Stimulated activated naive CD8-positive, alpha-beta T cell treated with anti-CD3 and anti-CD28 coated beads, Interleukin-15, Interleukin-2, amounts not matched to agents 100 U/mL and 50 U/mL, for 24 hours (primary cell): ENCODE measurements at regions not wholly inside any gene's neighbourhood (a gene's known extent, or its start where the extent isn't known, plus 50 kb on each side); places are given as distances from the start of the nearest gene placed in this dataset.

Source experiments
- ATAC-seq: fragments of 150-1000 bp; cut with Tn5 transposase; one replicate; pipeline ENCODE4 v1.10.0; 2021
- DNase-seq: peaks from one replicate; pipeline ENCODE4 v3.0.0; 2021

DNA sequence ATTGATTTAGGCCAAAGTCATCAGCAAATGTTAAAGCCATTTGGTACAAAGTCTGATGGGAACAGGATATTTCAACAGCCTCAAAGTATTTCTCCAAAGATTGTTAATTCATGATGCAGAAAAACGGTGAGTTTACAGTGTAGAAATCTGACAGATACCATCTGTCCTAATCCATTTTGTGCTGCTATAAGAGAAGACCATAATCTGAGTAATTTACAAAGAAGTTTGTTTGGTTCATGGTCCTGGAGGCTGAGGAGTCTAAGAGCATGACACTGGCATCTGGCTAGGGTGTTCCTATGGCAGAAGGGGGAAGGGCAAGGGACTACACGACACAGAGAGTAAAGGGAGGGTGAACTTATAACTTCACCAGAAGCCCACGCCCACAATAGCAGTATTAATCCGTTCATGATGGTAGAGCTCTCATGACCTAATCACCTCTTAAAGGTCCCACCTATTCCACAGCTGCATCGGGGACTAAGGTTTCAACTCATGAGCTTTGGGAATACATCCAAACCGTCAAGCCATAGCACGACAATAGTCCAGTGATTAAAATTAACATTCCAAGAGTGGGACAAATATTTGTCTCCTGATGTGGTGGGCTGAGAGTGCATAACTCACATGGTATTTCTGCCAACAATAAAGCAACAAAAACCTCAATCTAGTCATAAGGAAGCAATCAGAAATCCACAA lies 298.6 kb upstream of the AKR1E2 start:
- no peak for DNase-seq
- ATAC-seq: no peak

DNA sequence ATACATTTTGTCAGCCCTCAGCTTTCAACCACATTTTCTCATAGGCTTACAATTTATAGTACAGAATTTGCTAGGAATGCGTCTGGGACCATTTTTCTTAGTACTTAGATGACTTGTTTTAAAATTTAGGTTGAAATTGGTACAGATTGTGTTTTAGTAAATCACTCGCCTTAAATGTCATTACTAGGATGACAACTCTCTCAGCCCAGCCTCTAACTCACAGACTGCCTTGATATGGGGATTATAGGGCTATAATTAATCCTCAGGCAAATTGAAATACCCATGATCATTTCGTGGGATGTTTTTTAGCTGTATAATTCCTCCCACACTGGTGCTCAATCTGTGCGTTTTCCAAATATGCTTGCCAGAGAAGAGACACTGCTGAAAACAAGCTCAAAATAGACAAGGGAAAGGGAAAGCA lies 299.7 kb upstream of the AKR1E2 start:
- ATAC-seq (no peak), DNase-seq (no peak)

DNA sequence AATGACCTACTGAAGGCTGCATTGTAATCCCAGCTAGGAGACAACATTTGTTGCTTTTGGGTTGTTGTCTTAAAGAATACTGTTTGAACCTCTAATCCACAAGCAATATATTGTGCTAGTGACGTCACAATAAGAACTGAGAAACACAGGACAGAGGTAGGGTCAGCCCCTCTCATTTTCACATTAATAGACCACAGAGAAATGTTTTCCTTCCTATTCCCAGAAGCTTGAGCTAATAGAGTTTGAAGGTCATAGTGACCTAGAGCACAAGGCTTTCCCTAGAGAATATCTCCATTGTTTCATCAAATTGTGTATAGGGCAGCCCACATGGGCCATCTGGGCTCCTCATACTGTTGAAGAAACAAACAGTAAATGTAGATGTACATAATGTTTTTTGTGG lies 300.9 kb upstream of the AKR1E2 start:
- ATAC-seq: no peak

DNA sequence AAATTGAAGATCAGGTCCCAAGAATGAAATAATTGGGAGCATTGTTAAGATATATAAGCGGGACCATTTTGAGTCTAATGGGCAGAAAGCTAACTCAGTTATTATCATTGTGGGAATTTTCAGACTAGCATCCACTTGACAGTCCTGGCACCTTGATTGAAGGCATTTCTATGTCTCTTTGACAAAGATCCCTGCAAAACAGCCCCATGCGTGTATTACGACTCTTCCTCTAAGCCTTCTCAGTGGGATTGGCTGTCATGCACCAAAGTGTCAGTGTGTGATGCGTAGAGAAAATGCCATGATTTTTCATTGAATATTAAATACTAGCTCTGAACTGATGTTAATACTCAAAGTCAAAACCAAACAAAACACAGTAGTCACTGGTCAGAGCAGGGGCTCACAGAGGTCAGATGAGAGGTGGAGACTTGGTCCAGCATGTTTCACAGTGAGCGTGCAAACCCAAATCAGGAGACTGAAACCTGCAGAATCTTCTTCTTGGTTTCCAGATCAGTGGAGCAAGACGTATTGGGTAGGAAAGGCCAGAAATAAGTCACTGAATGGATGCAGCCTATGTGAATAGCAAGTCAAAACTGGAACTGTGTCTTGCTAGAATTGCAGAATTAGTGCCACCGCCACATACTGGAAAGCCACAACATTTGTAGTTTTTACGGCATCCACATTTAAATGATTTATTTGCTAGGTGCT lies 303.6 kb upstream of the AKR1E2 start:
- no peak for ATAC-seq
- DNase-seq: no peak

More for the DNA sequence above, 300.9 kb upstream of the AKR1E2 start:
- no peak for DNase-seq

DNA sequence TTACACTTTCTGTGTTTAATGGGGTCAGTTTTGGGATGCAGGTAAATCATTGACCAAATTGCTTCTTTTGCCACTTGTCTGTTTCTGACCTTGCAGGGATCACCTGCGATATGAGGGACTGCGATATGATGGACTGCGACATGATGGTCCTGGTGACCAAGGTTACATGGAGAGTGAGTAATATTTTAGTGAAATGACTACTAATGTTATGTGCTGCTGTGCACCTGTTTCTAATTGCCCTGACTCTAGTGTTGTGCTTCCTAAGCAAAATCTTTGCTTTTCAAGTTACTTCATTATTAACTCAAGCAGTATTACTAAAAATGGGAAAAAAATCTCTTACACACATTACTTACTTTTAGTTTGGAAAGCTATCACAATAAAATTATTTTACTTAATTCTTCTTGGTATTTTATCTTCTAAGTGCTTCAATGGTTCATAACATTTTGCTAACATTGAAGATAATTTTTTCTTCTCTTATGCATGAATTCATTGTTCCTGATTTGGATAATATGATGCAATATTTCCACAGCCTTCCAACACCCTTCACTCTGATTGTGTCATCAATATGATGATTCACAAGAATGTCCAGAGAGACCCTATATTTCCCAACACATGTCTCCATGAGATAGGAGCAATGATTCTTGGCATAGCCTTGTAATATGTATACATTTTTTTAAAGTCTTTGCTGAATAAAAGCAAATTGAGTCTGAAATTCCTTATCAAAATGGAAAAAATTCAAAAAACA lies 306.2 kb upstream of the AKR1E2 start:
- DNase-seq: no peak
- ATAC-seq: no peak

DNA sequence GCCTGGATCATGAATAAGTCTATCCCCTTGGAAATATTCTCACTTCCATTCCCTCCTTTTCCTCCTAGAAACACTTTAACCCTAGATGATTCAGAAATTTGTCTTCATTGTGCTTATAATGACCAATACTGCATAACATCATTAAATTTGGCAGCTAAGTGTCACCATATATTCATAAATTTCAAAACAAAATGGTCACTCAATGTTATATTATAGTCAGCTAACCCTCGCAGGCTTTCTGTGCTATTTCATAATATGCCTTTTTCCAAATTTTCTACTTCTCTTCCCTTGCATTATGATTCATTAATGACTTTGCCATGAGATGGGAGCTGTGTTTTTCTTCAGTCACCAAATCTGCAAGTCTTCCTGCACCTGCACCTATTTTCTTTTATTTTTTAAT lies 308.3 kb upstream of the AKR1E2 start:
- ATAC-seq: no peak
- no peak for DNase-seq

DNA sequence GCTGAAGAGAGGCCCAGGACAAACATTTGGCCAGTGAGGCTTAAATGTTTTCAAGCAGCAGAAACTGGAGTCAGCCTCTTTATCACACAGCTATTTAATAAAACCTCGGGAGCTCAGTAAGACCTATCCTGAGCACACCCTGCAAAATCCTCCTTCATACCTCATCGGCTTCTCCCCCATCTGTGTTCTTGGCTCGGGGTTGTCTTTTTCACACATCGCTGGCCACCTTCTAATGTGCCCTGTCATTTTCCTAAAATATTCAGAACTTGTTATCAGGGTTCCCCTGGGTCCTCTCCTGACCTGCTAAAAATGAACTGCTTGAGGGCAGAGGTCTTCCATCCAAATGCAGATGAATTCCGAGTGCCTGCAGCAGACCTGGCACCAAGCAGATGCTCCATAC lies 310.3 kb upstream of the AKR1E2 start:
- ATAC-seq (no peak), DNase-seq (no peak)

DNA sequence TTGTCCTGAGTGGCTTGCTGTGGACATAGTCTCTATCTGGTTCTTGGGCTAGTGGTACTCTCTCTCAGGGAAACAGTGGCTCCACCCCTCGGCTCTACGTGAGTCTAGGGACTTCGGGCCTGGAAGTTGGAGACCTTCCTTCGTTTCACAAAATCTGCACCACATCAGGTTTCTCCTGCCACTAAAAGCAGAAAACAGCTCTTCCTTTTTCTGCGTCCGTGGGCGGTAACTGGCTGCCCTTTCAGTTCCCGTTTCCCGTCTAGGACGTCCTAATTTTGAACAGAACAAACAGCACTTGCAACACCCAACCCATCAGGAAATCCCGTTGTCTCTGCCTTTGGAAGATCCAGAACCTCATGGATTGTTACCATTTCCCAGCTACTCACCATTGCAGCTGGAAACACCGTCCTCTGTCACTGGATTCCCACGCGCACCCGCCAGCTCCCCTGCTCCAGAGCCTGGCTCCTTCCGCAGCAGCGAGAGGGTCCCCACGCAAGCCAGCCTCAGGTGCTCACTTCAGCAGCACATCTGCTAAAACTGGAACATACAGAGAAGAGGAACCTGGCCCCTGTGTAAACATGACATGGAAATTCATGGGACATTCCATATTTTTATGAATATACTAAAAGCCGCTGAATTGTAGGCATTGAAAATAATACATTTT lies 311.4 kb upstream of the AKR1E2 start:
- ATAC-seq: no peak
- no peak for DNase-seq

DNA sequence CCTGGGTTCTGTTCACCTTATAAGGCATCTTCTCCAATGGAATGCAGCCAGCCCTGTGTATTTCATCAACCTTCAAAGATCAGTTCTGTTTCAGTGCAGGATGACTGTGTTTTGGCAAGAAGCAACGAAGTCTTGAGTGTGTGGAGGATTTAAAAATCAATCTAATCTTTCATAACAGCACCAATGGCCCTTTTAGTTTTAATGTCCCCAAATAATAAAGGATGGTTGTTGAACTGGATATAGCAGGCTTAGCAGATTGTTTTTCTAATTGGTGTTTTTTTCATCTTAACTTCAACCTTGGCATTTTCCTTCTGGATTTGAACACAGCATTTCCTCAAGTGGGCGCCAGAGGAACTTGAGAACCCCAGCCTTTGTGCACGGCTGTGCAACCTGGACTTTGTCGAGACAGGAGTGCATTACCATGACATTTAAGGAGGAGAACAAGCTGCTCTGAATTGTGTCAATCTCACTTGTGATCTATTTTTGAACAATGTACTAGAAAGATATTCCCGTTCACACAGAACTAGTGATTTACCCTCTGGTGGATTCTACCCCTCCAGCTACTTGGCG lies 313.3 kb upstream of the AKR1E2 start:
- no peak for ATAC-seq

DNA sequence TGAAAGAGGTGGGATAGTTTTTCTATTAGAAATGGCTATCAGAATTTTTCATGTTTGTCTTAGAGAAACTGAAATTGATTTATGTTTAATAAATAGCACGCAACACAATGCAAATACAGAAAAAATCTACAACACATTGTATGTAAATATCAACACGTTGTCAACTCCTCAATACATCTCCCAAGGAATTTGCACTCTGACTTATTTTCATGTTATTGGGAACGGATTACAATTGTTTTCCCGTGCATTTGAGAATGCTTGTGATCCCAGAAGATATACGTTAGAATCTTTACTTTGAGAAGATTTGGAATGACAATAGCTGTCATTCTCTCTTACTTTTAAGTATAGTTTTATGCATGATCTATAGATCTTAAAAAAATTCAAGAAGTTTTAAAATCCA lies 313.8 kb upstream of the AKR1E2 start:
- DNase-seq (no peak), ATAC-seq (no peak)

More for the DNA sequence above, 313.3 kb upstream of the AKR1E2 start:
- no peak for DNase-seq

DNA sequence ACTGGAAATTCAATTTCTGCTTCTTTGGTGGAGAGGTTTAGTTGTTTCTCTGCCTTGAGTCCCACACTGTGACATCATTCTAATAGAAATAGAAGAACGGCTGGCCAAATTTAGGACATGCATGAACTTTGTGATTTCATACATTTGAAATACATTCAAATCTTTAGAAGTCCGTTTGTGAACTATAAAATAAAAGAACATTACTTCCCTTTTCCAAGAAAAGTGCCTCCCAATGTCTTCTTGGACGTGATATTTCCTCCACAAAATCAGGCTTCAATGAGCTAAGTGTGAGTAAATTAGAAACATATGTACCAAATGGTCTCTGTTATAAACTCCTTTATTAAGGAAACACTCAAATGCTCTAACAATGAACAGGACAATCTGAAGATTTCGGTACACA lies 314.5 kb upstream of the AKR1E2 start:
- no peak for DNase-seq
- ATAC-seq: no peak

DNA sequence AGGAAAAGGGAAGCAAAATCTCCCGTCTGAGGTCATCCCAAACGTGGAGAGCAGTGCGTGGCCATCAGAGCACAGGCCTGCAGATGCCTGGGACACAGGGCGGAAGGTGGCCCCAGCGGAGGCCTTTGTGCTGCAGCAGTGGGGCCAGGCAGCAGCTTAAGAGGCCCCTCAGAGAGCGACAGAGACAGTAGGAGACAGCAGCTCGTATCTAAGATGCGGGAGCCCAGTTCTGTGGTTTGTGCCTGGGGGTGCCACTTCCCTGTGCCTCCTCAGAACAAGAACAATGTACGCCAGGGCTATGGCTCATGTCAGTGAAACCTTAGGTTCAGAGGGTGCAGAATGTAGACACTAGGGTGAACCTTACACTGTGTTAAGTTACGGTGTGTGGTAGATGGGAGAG lies 316.6 kb upstream of the AKR1E2 start:
- ATAC-seq (no peak), DNase-seq (no peak)

DNA sequence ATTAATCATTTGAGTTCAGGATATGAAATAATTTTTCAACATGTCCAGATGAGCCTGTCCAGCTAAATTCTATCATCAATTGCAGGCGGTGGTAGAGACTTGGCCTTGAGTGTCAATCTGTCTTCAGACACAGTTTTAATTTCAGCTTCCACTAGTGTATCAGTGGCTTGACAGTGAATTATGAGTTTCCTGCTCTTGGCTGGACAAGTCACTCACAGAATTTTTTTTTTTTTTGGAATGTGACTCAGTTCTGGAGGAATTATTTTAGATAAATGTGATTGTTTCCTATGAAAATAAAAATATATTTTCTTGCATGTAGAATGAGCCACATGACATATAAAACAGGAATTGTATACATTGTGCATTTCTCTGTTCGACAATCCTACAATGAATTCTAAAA lies 319.9 kb upstream of the AKR1E2 start:
- DNase-seq (no peak), ATAC-seq (no peak)

DNA sequence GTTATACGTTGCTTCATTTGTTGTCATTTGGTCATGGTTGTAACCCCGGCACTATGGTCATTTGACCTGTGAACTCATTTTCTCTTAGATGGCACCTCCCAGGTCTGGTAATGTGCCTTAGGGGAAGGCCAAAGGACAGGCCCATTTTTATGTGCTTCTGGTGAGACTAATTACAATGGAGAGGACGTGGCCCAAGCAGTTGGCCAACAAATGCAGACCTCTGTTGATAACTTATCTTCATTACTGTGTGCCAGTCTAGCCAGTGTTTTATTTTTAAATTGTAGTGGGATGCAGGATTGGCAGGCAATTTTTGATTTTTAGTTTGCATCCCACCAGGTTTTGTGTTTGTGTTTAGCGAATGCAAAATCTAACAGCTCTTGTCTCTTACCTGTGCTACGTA lies 321.5 kb upstream of the AKR1E2 start:
- ATAC-seq: no peak
- no peak for DNase-seq

DNA sequence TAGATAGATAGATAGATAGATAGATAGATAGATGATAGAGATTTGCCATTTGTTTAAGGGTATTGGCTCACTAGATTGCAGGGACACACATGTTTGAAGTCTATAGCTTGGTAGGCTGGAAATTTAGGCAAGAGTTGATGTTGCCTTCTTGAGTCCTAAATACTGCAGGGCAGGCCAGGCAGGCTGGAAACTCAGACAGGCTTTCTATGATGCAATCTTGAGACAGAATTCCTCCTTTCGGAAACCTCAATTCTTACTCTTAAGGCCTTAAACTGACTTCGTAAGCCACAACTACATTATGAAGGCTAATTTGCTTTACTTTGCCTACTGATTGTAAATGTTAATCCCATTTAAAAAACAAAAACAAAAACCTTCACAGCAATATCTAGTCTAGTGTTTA lies 322.9 kb upstream of the AKR1E2 start:
- ATAC-seq (no peak), DNase-seq (no peak)

DNA sequence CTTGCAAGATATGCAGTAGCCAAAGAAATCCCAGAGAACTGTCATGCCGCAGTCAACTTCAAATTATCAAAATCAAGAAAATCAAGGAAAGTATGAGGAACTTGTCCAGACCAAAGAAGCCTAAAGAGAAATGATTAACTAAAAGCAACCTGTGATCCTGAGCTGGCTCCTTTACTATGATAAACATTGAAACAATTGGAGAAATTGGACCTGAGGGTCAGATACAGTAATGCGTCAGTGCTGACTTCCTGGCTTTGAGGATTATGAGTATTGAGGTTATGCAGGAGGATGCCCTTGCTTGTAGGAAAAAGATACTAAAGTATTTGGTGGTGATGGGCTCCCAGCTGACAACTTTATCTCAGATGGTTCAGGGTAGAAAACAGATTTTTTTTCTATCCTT lies 324.7 kb upstream of the AKR1E2 start:
- DNase-seq: no peak
- ATAC-seq: no peak

DNA sequence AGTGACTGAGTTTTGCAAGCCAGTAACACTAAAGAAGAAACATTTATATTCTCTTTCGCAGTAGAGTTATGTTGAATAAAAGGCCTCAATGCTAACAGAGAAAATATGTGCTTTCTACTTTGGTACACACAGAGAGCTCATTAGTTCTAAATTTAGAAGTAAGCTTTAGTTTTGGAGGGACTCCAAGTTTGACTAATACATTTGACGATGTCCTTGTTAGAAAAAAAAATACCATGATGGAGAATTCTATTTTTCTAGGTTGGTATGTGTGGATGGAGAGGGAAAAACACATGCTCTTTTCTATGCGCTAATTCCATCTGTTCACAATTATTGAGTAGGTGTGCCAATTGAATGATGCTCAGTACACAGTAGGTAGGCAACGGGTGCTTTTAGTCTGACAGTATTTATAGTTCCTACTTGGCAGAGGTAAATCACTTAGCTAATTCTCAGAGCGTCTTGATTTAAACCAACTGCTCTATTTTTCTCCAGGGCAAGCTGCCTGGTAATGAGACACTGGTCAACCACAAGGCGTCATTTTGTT lies 327.2 kb upstream of the AKR1E2 start:
- ATAC-seq (no peak), DNase-seq (no peak)

DNA sequence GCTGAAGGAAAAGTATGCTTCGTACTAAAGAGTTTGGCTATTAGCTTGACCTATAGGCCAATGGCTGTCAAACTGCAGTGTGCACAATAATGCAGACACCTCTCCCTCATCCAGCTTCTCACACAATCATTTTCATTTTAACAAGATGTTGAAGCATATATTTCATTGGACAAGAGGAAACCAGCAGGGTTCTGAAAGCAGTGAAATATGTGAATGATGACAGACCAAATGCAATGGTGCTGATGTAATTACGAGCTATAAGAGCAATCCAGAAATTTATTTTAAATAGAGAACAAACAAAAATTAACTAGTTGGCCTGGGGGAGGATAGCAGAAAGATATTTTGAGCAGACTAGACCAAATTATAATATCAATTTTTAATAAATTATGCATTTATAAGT lies 331.5 kb upstream of the AKR1E2 start:
- DNase-seq (no peak), ATAC-seq (no peak)

DNA sequence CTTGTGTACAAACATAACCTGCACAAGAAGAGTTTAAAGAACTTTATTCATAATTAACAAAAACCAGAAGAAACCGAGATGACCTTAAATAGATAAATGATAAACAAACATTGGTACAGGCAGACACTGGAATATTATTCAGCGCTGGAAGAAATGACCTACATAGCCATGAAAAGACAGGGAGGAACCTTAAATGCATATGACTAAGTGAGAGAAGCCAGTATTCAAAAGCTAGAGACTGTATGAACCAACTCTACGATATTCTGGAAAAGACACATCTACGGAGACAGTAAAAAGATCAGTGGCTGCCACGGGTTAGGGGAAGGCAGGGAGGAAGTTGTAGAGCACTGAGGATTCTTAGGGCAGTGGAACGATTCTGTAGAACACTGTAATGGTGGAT lies 333.8 kb upstream of the AKR1E2 start:
- DNase-seq (no peak), ATAC-seq (no peak)

DNA sequence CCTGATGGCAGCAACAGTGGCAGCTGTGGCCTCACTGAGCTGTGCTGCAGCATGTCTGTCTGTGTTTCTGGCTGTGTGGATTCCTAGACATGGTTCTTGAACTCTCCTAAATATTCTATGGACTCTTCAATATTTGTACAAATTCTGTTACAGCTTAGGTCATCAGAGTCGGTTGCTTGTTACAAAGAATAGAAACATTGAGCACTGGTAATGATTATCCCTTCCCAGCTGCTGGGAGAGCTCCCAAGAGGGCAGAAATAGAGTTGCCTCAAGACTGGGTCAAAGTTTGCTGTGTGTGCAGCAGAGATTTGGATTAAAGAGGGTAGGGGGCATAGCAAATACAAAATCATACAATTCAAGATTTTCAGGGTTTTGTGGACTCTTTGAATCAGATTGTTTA lies 337.1 kb upstream of the AKR1E2 start:
- DNase-seq (no peak), ATAC-seq (no peak)

DNA sequence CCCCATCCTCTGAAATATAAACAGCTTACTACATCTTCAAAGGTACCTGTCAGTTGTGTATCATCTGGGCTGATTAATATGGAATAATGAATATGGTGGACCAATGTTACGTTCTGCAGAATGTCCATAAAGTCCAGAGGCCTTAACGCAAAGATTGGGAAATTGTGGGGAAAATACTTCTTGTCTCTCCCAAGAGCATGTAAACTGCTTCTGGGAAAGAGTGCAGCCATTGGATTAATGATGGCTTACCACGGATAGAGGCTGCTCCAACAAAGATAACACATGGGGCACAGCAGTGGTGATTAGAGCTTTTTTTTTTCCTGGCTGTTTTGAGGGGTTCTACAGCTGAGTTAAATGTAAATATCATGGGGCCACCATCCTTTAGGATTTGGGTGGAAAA lies 340.4 kb upstream of the AKR1E2 start:
- no peak for ATAC-seq
- no peak for DNase-seq

DNA sequence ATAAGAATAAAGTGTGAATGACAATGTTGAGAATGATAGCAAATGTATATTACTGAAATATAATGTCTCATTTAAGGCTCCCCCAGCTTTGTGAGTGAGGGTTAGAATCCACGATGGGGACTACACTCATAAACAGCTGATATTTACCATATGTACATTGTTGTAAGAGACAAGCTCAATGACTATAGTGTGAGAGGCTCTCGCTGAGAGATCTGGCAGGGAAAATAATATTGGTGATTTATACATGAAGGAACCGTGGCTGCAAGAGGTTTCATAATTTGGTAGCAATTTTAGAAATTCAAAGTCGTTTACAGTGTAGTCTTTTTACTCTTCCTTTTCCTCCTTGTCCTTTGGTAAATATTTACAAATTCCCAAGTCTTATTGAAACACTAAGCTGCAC lies 342.2 kb upstream of the AKR1E2 start:
- no peak for DNase-seq
- ATAC-seq: no peak
